ENCODE measurements at regions not wholly inside any gene's neighbourhood (a gene's known extent, or its start where the extent isn't known, plus 50 kb on each side); places are given as distances from the start of the nearest gene placed in this dataset.

DNA sequence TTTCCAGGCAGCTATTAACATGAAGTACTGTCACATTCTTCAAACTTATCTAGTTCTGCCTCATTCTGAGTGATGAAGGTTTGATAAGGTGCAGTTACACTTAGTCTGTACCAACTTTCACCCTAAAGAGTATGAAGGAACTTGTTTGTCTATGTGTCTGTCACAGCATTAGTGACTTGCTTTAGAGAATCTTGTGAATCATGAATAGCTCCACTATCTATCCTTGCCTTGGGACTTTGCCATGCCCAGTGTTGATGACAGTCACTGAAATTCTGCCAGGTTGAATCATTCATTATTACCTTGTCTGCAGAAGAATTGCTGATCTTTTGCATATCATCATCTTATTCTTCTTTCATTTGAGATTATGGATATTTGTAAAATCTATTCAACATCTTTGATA is 50.9 kb upstream of the A1CF start:
- H3K4me3 ChIP-seq (ENCODE audit: low read depth, low read length), result no peak overlapping the region
- TF ChIP-seq, protein P1, sequence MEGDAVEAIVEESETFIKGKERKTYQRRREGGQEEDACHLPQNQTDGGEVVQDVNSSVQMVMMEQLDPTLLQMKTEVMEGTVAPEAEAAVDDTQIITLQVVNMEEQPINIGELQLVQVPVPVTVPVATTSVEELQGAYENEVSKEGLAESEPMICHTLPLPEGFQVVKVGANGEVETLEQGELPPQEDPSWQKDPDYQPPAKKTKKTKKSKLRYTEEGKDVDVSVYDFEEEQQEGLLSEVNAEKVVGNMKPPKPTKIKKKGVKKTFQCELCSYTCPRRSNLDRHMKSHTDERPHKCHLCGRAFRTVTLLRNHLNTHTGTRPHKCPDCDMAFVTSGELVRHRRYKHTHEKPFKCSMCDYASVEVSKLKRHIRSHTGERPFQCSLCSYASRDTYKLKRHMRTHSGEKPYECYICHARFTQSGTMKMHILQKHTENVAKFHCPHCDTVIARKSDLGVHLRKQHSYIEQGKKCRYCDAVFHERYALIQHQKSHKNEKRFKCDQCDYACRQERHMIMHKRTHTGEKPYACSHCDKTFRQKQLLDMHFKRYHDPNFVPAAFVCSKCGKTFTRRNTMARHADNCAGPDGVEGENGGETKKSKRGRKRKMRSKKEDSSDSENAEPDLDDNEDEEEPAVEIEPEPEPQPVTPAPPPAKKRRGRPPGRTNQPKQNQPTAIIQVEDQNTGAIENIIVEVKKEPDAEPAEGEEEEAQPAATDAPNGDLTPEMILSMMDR (IDR thresholded peaks at IDR 0.05; ENCODE audit: low read depth, low read length), result no peak

DNA sequence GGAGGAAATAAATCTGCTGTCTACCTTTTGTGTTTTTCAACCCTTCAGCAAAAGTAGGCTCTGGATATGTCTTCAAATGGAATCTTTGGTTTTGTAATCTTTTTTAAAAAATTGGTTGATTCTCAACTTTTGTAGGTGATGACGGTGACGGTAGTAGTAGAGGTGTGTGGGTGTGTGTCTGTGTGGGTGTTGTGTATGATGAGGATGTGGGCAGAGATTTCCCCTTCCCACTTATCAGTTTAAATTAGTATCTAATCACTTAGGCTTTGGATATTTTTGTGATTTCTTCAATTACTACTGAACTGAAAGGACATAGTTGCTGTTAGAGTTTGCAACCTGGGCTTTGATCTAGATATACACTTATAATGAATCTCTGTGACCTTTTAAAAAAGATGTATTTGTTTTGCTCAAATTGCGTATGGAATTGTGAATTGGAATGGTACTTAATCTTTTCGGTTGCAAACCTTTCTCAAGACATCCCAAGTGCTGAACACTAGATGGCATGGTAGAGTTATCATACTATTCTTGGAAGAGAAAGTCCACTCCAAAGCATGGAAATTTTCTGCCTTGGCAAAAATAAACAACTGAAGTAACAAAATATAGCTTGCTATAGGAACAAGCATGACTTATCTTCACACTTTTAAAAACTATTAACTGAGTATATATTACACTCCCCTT is 51.9 kb upstream of the A1CF start:
- TF ChIP-seq, protein P1 (IDR thresholded peaks at IDR 0.05; ENCODE audit: low read depth, low read length), result no peak; the same call in 1 of the 2 replicates
- H3K4me3 ChIP-seq (ENCODE audit: low read depth, low read length), result no peak overlapping the region

DNA sequence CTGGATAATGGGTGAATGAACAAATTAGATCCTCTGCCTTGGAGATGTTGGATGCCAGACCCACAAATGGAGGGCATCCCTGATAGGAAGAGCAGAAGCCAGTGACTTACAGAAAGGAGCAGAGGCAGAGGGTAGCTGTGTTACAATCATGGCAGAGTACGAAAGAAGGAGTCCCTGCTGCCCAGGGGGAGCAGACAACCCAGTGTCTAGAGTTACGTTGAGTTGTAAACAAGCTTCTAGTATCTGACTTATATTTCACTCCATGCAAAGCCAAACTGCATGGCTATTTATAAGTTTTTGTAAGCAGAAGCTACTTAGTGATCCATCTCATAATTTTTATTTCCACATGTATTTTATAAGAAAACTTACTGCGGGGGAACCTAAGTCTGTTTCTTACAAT is 56.2 kb upstream of the A1CF start:
- TF ChIP-seq, protein P1 (IDR thresholded peaks at IDR 0.05; ENCODE audit: low read depth, low read length), result no peak
- H3K4me3 ChIP-seq (ENCODE audit: low read depth, low read length), result no peak overlapping the region

- H3K4me3 ChIP-seq (ENCODE audit: low read depth, low read length), result no peak overlapping the region
- TF ChIP-seq, protein P1 (IDR thresholded peaks at IDR 0.05; ENCODE audit: low read depth, low read length), result no peak
Measured at GRCh38 chr10:50946991-50947781, 61.8 kb upstream of the A1CF start.

- no peak overlapping the region for H3K4me3 ChIP-seq (ENCODE audit: low read depth, low read length)
- TF ChIP-seq, protein P1 (IDR thresholded peaks at IDR 0.05; ENCODE audit: low read depth, low read length), result no peak
Measured at GRCh38 chr10:50951365-50951764, 65.9 kb upstream of the A1CF start.

- TF ChIP-seq, protein P1 (IDR thresholded peaks at IDR 0.05; ENCODE audit: low read depth, low read length), result no peak
- no peak overlapping the region for H3K4me3 ChIP-seq (ENCODE audit: low read depth, low read length)
Measured at GRCh38 chr10:50961297-50961696, 75.9 kb upstream of the A1CF start.

- H3K4me3 ChIP-seq (ENCODE audit: low read depth, low read length), result no peak overlapping the region
- TF ChIP-seq, protein P1 (IDR thresholded peaks at IDR 0.05; ENCODE audit: low read depth, low read length), result no peak
Measured at GRCh38 chr10:50963063-50963462, 77.6 kb upstream of the A1CF start.

All from WI38 (cell line).